Neural cell (in vitro differentiated cells): ENCODE measurements at regions not wholly inside any gene's neighbourhood (a gene's known extent, or its start where the extent isn't known, plus 50 kb on each side); places are given as distances from the start of the nearest gene placed in this dataset.

Experiments used
- H2AFZ ChIP-seq: fragments of 200-600, 300-800 bp; sonication (generic), shearing (Covaris generic); 2 replicates; pipeline ENCODE4 v1.6.0; 2014; ENCODE audit warnings: low read depth, mild to moderate bottlenecking, antibody characterized with exemption, low read length, moderate library complexity
- H3F3A ChIP-seq: fragments of 200-600 bp; shearing (Covaris generic); 2 replicates; pipeline ENCODE4 v1.6.1; 2016; ENCODE audit warnings: mild to moderate bottlenecking, moderate library complexity, mixed read lengths, antibody characterized with exemption, low read length; ENCODE audit not compliant: insufficient read depth, poor library complexity, severe bottlenecking
- H3K27ac ChIP-seq: fragments of 200-600, 300-800 bp; sonication (generic), shearing (Covaris generic); 2 replicates; pipeline ENCODE4 v1.5.1; 2014; ENCODE audit warnings: mild to moderate bottlenecking, low read length, moderate library complexity
- H3K27me3 ChIP-seq: fragments of 300-800, 200-600 bp; sonication (generic), shearing (Covaris generic); 2 replicates; pipeline ENCODE4 v1.6.0; 2014; ENCODE audit warnings: mild to moderate bottlenecking, low read depth, low read length, moderate library complexity; ENCODE audit not compliant: insufficient read depth
- H3K36me3 ChIP-seq: fragments of 300-800, 200-600 bp; sonication (generic), shearing (Covaris generic); 2 replicates; pipeline ENCODE4 v1.5.1; 2014; ENCODE audit warnings: mild to moderate bottlenecking, antibody characterized with exemption, low read length, moderate library complexity; ENCODE audit not compliant: insufficient read depth
- H3K4me2 ChIP-seq: fragments of 300-800, 200-600 bp; sonication (generic), shearing (Covaris generic); 2 replicates; pipeline ENCODE4 v1.6.0; 2014; ENCODE audit warnings: mild to moderate bottlenecking, low read length
- H3K4me3 ChIP-seq: fragments of 300-800, 200-600 bp; sonication (generic), shearing (Covaris generic); 2 replicates; pipeline ENCODE4 v1.5.1; 2014; ENCODE audit warnings: mild to moderate bottlenecking, low read length, moderate library complexity
- H3K79me2 ChIP-seq: fragments of 200-600 bp; shearing (Covaris generic); replicated peaks from 2 replicates; pipeline ENCODE4 v1.6.0; 2014; ENCODE audit warnings: mild to moderate bottlenecking, low read length, moderate library complexity; ENCODE audit not compliant: insufficient read depth
- H3K9ac ChIP-seq: fragments of 300-800, 200-600 bp; sonication (generic), shearing (Covaris generic); 2 replicates; pipeline ENCODE4 v1.6.1; 2016; ENCODE audit warnings: mild to moderate bottlenecking, low read length, mixed read lengths
- H3K9me2 ChIP-seq: fragments of 200-600 bp; shearing (Covaris generic); 2 replicates; pipeline ENCODE4 v1.6.1; 2016; ENCODE audit warnings: mild to moderate bottlenecking, low read length, mixed read lengths; ENCODE audit not compliant: insufficient read depth
- H3K9me3 ChIP-seq: fragments of 200-600, 300-800 bp; sonication (generic), shearing (Covaris generic); 2 replicates; pipeline ENCODE4 v1.6.1; 2016; ENCODE audit warnings: mild to moderate bottlenecking, mixed run types, low read length, moderate library complexity, mixed read lengths
- H4K20me1 ChIP-seq: fragments of 200-600 bp; shearing (Covaris generic); 2 replicates; pipeline ENCODE4 v1.6.1; 2016; ENCODE audit warnings: mild to moderate bottlenecking, mixed run types; ENCODE audit not compliant: insufficient read depth
- EP300 ChIP-seq: fragments of 450-650 bp; conservative IDR thresholded peaks from 2 replicates; pipeline ENCODE4 v1.6.1; 2014; ENCODE audit warnings: antibody characterized with exemption, mild to moderate bottlenecking, moderate library complexity; ENCODE audit not compliant: poor library complexity, severe bottlenecking
- MXI1 ChIP-seq: fragments of 450-650 bp; conservative IDR thresholded peaks from 2 replicates; pipeline ENCODE4 v1.6.1; 2014; ENCODE audit warnings: antibody characterized with exemption, mild to moderate bottlenecking; ENCODE audit not compliant: poor library complexity, severe bottlenecking
- POLR2AphosphoS5 ChIP-seq: IDR thresholded peaks from 2 replicates; pipeline ENCODE4 v1.6.1; 2012
- RAD21 ChIP-seq: fragments of 450-650 bp; conservative IDR thresholded peaks from 2 replicates; pipeline ENCODE4 v1.6.1; 2014; ENCODE audit warnings: antibody characterized with exemption, mild to moderate bottlenecking, moderate library complexity
- SMC3 ChIP-seq: fragments of 450-650 bp; conservative IDR thresholded peaks from 2 replicates; pipeline ENCODE4 v1.6.1; 2014; ENCODE audit warnings: antibody characterized with exemption, mild to moderate bottlenecking, moderate library complexity; ENCODE audit not compliant: poor library complexity
- TAF1 ChIP-seq: IDR thresholded peaks from 2 replicates; pipeline ENCODE4 v1.6.1; 2012; ENCODE audit warnings: low read depth
- TF ChIP-seq, protein P1 (sequence below): IDR thresholded peaks from 2 replicates; pipeline ENCODE4 v1.6.1; 2012; ENCODE audit warnings: borderline replicate concordance
- TF ChIP-seq, protein P2 (sequence below): fragments of 450-650 bp; IDR thresholded peaks from 2 replicates; pipeline ENCODE4 v1.5.1; 2014; ENCODE audit warnings: antibody characterized with exemption, mild to moderate bottlenecking, moderate library complexity; ENCODE audit not compliant: poor library complexity, severe bottlenecking

DNA sequence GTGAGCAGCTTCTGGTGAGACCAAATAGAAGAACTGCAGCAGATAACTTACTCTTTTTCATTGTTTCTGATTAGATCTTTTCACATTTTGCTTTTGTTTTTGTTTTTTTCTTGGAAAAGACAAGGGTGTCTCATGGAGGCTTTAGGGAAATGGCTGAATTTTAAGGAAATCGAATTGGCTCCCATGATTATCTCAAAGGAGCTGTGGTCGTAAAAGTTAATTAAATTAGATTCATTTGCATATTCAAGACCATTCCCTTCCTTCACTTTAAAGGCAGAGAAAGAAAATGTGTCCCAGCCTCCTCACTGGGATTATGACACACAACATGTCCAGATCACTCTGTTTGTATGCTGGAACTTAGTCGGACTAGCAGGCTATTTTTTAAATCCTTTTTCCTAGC lies 106.4 kb upstream of the MDM1 start:
- Histone ChIP-seq H3K4me3 (no peak overlapping the region), H3F3A (no peaks in the 10 kb centered on the region), H3K9ac (no peak overlapping the region), H3K4me2 (no peak overlapping the region), H2AFZ (no peak overlapping the region), H3K9me2 (no peaks in the 10 kb centered on the region), H3K9me3 (no peaks in the 10 kb centered on the region), H3K27ac (no peak overlapping the region), H4K20me1 (no peaks in the 10 kb centered on the region), H3K36me3 (no peaks in the 10 kb centered on the region), H3K27me3 (no peaks in the 10 kb centered on the region), H3K79me2 (no peaks in the 10 kb centered on the region)
- no peak for TF ChIP-seq EP300
- TF ChIP-seq, protein P1, sequence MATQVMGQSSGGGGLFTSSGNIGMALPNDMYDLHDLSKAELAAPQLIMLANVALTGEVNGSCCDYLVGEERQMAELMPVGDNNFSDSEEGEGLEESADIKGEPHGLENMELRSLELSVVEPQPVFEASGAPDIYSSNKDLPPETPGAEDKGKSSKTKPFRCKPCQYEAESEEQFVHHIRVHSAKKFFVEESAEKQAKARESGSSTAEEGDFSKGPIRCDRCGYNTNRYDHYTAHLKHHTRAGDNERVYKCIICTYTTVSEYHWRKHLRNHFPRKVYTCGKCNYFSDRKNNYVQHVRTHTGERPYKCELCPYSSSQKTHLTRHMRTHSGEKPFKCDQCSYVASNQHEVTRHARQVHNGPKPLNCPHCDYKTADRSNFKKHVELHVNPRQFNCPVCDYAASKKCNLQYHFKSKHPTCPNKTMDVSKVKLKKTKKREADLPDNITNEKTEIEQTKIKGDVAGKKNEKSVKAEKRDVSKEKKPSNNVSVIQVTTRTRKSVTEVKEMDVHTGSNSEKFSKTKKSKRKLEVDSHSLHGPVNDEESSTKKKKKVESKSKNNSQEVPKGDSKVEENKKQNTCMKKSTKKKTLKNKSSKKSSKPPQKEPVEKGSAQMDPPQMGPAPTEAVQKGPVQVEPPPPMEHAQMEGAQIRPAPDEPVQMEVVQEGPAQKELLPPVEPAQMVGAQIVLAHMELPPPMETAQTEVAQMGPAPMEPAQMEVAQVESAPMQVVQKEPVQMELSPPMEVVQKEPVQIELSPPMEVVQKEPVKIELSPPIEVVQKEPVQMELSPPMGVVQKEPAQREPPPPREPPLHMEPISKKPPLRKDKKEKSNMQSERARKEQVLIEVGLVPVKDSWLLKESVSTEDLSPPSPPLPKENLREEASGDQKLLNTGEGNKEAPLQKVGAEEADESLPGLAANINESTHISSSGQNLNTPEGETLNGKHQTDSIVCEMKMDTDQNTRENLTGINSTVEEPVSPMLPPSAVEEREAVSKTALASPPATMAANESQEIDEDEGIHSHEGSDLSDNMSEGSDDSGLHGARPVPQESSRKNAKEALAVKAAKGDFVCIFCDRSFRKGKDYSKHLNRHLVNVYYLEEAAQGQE, result no peak
- TF ChIP-seq, protein P2, sequence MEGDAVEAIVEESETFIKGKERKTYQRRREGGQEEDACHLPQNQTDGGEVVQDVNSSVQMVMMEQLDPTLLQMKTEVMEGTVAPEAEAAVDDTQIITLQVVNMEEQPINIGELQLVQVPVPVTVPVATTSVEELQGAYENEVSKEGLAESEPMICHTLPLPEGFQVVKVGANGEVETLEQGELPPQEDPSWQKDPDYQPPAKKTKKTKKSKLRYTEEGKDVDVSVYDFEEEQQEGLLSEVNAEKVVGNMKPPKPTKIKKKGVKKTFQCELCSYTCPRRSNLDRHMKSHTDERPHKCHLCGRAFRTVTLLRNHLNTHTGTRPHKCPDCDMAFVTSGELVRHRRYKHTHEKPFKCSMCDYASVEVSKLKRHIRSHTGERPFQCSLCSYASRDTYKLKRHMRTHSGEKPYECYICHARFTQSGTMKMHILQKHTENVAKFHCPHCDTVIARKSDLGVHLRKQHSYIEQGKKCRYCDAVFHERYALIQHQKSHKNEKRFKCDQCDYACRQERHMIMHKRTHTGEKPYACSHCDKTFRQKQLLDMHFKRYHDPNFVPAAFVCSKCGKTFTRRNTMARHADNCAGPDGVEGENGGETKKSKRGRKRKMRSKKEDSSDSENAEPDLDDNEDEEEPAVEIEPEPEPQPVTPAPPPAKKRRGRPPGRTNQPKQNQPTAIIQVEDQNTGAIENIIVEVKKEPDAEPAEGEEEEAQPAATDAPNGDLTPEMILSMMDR, result no peak

DNA sequence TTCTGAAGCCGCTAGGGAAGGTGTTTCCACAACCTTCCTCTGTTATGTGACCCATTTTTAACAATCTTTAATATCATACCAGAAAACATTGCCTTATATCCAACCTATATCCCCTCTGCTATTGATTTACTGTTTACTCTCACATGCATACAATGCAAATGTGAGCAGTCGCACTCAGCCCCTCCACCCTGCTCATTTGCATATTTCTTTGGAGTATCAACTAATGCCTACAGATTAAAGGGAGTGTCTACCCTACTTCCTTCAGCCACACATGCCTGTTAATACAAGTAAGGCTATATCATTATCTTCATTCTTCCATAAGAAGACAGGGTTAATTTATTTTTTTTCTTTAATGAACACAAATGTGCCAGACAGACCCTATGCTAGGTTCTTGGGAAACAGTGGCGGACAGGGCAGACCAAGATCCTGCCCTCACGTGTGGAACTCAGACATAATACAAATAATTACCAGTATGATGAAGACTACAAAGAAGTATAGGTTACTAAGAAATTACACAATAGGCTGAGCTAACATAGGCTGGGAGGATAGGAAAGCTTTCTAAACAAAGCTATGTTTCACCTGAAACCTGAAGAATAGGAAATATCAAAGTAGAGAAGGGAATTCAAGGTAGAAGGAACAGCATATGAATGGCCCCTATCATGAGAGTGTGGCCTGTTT lies 107.3 kb upstream of the MDM1 start:
- H3F3A ChIP-seq, result no peaks in the 10 kb centered on the region
- no peaks in the 10 kb centered on the region for H3K79me2 ChIP-seq
- TF ChIP-seq, protein P2, result no peak
- no peak for TF ChIP-seq TAF1
- H3K27ac ChIP-seq, result no peak overlapping the region
- peaks cover 4% of the 10 kb centered on the region for H3K9me3 ChIP-seq
- no peak overlapping the region for H3K4me3 ChIP-seq
- no peaks in the 10 kb centered on the region for H3K27me3 ChIP-seq
- H3K9me2 ChIP-seq, result no peaks in the 10 kb centered on the region
- H2AFZ ChIP-seq, result no peak overlapping the region
- H4K20me1 ChIP-seq, result no peaks in the 10 kb centered on the region
- no peak overlapping the region for H3K4me2 ChIP-seq
- H3K36me3 ChIP-seq, result no peaks in the 10 kb centered on the region
- no peak overlapping the region for H3K9ac ChIP-seq

DNA sequence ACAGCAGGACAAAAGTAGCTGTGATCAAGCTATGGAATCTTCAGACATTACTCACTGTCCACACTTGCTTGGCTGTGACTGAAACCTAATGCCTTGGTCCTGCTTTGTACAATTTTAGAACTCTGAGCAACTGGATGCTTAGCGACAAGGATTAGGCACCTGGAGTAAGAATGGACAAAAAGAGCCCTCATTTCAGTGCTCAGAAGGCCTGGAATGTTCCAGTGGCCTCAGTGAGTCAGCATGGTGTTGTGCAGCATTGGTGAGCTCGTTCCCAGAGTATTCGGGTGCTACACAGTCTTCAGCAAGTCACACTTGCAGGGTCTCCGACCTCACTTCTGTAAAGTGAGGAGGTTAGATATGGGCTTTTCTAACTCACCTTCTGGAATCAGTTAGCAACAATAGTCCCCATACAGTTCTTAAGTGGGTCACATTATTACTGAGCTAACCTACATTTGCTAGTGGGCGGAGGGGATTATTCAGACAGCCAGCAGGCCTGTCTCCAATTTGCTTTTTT lies 108.0 kb upstream of the MDM1 start:
- Histone ChIP-seq H3K4me3 (no peak overlapping the region), H2AFZ (no peak overlapping the region), H3K9ac (no peak overlapping the region), H3K79me2 (no peaks in the 10 kb centered on the region), H4K20me1 (no peaks in the 10 kb centered on the region), H3K27ac (no peak overlapping the region), H3K9me2 (no peaks in the 10 kb centered on the region), H3K36me3 (no peaks in the 10 kb centered on the region), H3K27me3 (no peaks in the 10 kb centered on the region), H3F3A (no peaks in the 10 kb centered on the region), H3K4me2 (no peak overlapping the region), H3K9me3 (peaks cover 5% of the 10 kb centered on the region)
- TF ChIP-seq, protein P2, result no peak
- no peak for TF ChIP-seq SMC3
- TF ChIP-seq POLR2AphosphoS5, result no peak
- no peak for TF ChIP-seq RAD21
- TF ChIP-seq EP300, result no peak
- TF ChIP-seq, protein P1, result no peak
- no peak for TF ChIP-seq MXI1
